ENCODE measurements at regions not wholly inside any gene's neighbourhood (a gene's known extent, or its start where the extent isn't known, plus 50 kb on each side); places are given as distances from the start of the nearest gene placed in this dataset.

DNA sequence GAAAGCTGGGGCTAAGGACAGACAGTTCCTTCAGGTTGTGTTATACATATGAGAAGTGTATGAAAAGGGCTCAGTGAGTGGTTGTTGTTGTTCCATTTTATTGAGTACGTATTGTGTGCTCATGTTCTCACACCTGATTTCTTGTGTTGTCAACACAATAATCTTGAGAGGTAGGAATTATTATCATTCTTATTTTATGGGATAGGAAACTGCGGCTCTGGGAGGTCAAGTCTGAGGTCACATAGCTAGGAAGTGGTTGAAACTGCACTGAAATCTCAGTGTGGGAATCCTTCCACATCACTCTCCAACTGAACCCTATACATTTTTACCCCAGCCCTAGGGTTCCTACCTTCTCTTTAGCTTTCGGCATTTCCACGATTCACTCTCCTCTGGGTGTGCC lies 124.2 kb upstream of the CXCR4 start:
- Mint-ChIP-seq H3K36me3 (ENCODE audit: low read depth) (peaks cover 6% of the 10 kb centered on the region), H3K27ac (peak overlapping the region; percentile 82), H3K27me3 (ENCODE audit: low read depth) (no peaks in the 10 kb centered on the region), H3K4me1 (ENCODE audit: low read depth) (peaks cover 46% of the 10 kb centered on the region), H3K4me3 (no peak overlapping the region), H3K9me3 (no peaks in the 10 kb centered on the region)
- no peak for DNase-seq (ENCODE audit: low spot score)

- DNase-seq (ENCODE audit: low spot score), result no peak
- H3K9me3 Mint-ChIP-seq, result no peaks in the 10 kb centered on the region
- H3K4me3 Mint-ChIP-seq, result peak overlapping the region; percentile 56
- peak overlapping the region; percentile 90 for H3K27ac Mint-ChIP-seq
- peaks cover 52% of the 10 kb centered on the region for H3K4me1 Mint-ChIP-seq (ENCODE audit: low read depth)
- no peaks in the 10 kb centered on the region for H3K27me3 Mint-ChIP-seq (ENCODE audit: low read depth)
- peaks cover 6% of the 10 kb centered on the region for H3K36me3 Mint-ChIP-seq (ENCODE audit: low read depth)
Observed at GRCh38 chr2:136239079-136239685, 121.2 kb upstream of the CXCR4 start.

DNA sequence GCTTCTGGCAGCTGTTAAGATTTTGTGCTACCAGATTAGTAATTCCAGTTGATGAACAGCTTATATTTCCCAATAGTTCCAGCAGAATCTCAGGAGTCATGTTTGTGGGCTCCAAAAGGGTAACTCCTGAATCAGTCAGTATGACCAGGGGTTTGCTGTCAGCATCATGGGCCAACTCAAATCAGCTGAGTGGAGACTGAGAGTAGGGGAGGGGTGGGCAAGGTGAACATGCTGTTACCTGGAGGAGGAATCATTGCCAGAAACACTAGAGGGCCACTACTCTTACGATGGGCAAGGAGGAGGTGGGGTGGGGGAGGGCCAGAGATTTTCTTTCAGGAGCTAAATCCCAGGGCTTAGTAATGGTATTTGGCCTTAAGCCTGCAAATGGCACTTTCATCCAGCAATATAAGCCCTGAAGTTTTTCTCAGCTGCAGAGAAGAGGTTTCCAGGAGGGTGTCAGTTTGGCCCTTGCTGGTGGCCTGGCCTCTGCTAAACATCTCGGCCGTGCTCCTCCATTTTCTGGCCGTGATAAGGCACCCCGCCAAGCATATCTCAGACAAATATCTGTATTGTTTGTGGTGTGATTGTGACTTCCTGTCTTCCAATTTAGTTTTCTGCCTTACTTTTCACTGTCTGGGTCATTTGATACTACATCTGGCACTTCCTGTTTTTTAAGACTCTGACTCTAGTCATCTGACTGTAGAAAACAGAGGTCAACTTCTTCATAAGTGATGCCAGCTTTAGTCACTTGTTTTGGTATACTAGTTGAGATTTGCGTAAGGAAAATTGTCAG lies 120.5 kb upstream of the CXCR4 start:
- peak; percentile 41 for DNase-seq (ENCODE audit: low spot score)
- no peaks in the 10 kb centered on the region for H3K9me3 Mint-ChIP-seq
- H3K4me1 Mint-ChIP-seq (ENCODE audit: low read depth), result peaks cover 54% of the 10 kb centered on the region
- H3K36me3 Mint-ChIP-seq (ENCODE audit: low read depth), result peaks cover 6% of the 10 kb centered on the region
- H3K27ac Mint-ChIP-seq, result peak overlapping the region; percentile 90
- no peaks in the 10 kb centered on the region for H3K27me3 Mint-ChIP-seq (ENCODE audit: low read depth)
- H3K4me3 Mint-ChIP-seq, result peak overlapping the region; percentile 56

DNA sequence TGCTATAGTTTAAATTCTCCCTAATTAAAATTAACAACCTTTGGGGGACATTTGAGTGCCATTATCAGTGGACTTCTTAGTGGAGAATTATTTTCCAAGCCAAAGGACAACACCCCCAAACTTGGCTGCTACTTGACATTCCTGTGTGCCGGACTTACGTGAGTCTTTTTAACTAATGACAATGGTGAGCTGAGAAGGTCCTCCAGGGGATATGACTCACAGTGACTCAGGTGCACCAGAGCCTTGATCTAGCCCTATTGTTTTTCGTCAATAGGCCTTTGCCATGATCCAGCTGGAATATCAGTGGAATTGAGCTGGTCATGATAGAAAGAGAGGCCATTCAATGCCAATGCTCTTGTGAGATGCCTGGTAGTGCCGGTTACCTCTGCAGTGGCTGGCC lies 118.1 kb upstream of the CXCR4 start:
- peaks cover 3% of the 10 kb centered on the region for H3K27me3 Mint-ChIP-seq (ENCODE audit: low read depth)
- no peak overlapping the region for H3K4me3 Mint-ChIP-seq
- H3K27ac Mint-ChIP-seq, result no peak overlapping the region
- DNase-seq (ENCODE audit: low spot score), result no peak
- peaks cover 6% of the 10 kb centered on the region for H3K36me3 Mint-ChIP-seq (ENCODE audit: low read depth)
- peaks cover 39% of the 10 kb centered on the region for H3K4me1 Mint-ChIP-seq (ENCODE audit: low read depth)
- no peaks in the 10 kb centered on the region for H3K9me3 Mint-ChIP-seq

GRCh38 chr2:136235546-136235945 lies 117.6 kb upstream of the CXCR4 start:
- H3K4me3 Mint-ChIP-seq, result no peak overlapping the region
- H3K4me1 Mint-ChIP-seq (ENCODE audit: low read depth), result peaks cover 38% of the 10 kb centered on the region
- no peak for DNase-seq (ENCODE audit: low spot score)
- H3K36me3 Mint-ChIP-seq (ENCODE audit: low read depth), result peaks cover 5% of the 10 kb centered on the region
- no peak overlapping the region for H3K27ac Mint-ChIP-seq
- peaks cover 6% of the 10 kb centered on the region for H3K27me3 Mint-ChIP-seq (ENCODE audit: low read depth)
- H3K9me3 Mint-ChIP-seq, result no peaks in the 10 kb centered on the region

GRCh38 chr2:136234261-136234660 lies 116.3 kb upstream of the CXCR4 start:
- Mint-ChIP-seq H3K36me3 (ENCODE audit: low read depth) (peaks cover 3% of the 10 kb centered on the region), H3K9me3 (no peaks in the 10 kb centered on the region), H3K27ac (no peak overlapping the region), H3K27me3 (ENCODE audit: low read depth) (peaks cover 12% of the 10 kb centered on the region), H3K4me3 (no peak overlapping the region), H3K4me1 (ENCODE audit: low read depth) (peaks cover 27% of the 10 kb centered on the region)
- no peak for DNase-seq (ENCODE audit: low spot score)

- Mint-ChIP-seq H3K4me1 (ENCODE audit: low read depth) (peaks cover 18% of the 10 kb centered on the region), H3K27me3 (ENCODE audit: low read depth) (peaks cover 18% of the 10 kb centered on the region), H3K36me3 (ENCODE audit: low read depth) (no peaks in the 10 kb centered on the region), H3K4me3 (no peak overlapping the region), H3K9me3 (no peaks in the 10 kb centered on the region), H3K27ac (peak overlapping the region; percentile 6)
- no peak for DNase-seq (ENCODE audit: low spot score)
Observed at GRCh38 chr2:136233298-136233697, 115.3 kb upstream of the CXCR4 start.

DNA sequence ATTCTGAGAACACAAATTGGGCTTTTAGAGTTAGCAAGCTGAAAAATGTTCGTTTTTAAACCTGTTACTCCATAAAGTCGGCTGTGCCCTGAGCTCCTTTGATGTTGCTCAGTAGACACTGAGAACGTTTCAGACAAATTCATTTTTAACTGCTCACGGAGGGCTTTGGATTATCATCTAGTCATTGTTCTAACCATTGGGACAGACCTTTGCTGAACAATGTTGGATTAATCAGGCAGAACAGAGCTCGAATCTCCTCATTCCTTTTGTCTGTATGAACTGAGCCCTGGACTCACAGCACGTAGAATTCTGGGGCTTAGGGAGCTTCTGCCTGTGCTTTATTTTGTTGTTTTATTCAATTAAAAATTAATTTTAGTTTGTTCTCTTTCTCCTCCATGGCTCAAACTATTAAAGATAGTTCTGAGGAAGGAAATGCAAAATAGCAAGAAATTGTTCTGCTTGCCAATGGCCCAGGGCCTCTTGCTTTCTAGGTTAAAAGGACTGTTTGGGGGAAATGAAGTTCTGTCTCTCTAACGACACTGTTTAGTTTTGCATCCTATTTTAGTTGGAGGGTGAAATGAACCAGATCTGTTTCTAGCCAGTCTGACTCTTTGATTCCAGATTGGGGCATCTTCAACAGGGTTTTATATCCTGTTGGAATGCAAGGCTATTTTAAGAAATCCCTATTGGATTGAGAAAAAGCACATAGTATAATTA lies 114.7 kb upstream of the CXCR4 start:
- H3K36me3 Mint-ChIP-seq (ENCODE audit: low read depth), result no peaks in the 10 kb centered on the region
- H3K4me3 Mint-ChIP-seq, result no peak overlapping the region
- no peaks in the 10 kb centered on the region for H3K9me3 Mint-ChIP-seq
- no peak for DNase-seq (ENCODE audit: low spot score)
- H3K4me1 Mint-ChIP-seq (ENCODE audit: low read depth), result peaks cover 11% of the 10 kb centered on the region
- H3K27me3 Mint-ChIP-seq (ENCODE audit: low read depth), result peaks cover 18% of the 10 kb centered on the region
- no peak overlapping the region for H3K27ac Mint-ChIP-seq

GRCh38 chr2:136230464-136230863 lies 112.5 kb upstream of the CXCR4 start:
- Mint-ChIP-seq H3K4me3 (no peak overlapping the region), H3K36me3 (ENCODE audit: low read depth) (no peaks in the 10 kb centered on the region), H3K27me3 (ENCODE audit: low read depth) (peaks cover 18% of the 10 kb centered on the region), H3K9me3 (no peaks in the 10 kb centered on the region), H3K4me1 (ENCODE audit: low read depth) (peaks cover 12% of the 10 kb centered on the region), H3K27ac (no peak overlapping the region)
- DNase-seq (ENCODE audit: low spot score), result no peak

- Mint-ChIP-seq H3K36me3 (ENCODE audit: low read depth) (no peaks in the 10 kb centered on the region), H3K4me1 (ENCODE audit: low read depth) (peaks cover 11% of the 10 kb centered on the region), H3K9me3 (no peaks in the 10 kb centered on the region), H3K27ac (no peak overlapping the region), H3K27me3 (ENCODE audit: low read depth) (peaks cover 18% of the 10 kb centered on the region), H3K4me3 (no peak overlapping the region)
- no peak for DNase-seq (ENCODE audit: low spot score)
Observed at GRCh38 chr2:136226903-136227302, 109.0 kb upstream of the CXCR4 start.

- no peak overlapping the region for H3K4me3 Mint-ChIP-seq
- no peaks in the 10 kb centered on the region for H3K9me3 Mint-ChIP-seq
- DNase-seq (ENCODE audit: low spot score), result no peak
- H3K4me1 Mint-ChIP-seq (ENCODE audit: low read depth), result peaks cover 11% of the 10 kb centered on the region
- H3K27ac Mint-ChIP-seq, result no peak overlapping the region
- H3K27me3 Mint-ChIP-seq (ENCODE audit: low read depth), result peaks cover 16% of the 10 kb centered on the region
- no peaks in the 10 kb centered on the region for H3K36me3 Mint-ChIP-seq (ENCODE audit: low read depth)
Observed at GRCh38 chr2:136225950-136226835, 108.2 kb upstream of the CXCR4 start.

DNA sequence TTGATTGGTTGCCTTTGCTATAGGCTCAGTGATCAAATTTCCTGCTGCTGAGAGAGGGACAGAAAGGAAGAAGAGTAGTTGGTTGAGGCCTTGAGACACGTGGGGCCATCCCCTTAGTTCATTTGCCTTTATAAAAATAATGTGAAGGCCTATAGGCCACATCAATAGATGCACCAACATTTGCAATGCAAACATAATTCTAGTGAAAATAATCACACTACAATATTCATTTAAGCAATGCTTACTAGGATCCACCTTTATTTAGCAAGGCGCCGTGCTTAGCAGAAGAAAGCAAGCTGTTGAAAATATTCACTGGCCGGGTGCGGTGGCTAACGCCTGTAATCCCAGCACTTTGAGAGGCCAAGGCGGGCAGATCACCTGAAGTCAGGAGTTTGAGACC lies 105.3 kb upstream of the CXCR4 start:
- no peaks in the 10 kb centered on the region for H3K27me3 Mint-ChIP-seq (ENCODE audit: low read depth)
- no peak for DNase-seq (ENCODE audit: low spot score)
- H3K4me1 Mint-ChIP-seq (ENCODE audit: low read depth), result peaks cover 11% of the 10 kb centered on the region
- no peaks in the 10 kb centered on the region for H3K36me3 Mint-ChIP-seq (ENCODE audit: low read depth)
- H3K4me3 Mint-ChIP-seq, result no peak overlapping the region
- H3K9me3 Mint-ChIP-seq, result no peaks in the 10 kb centered on the region
- no peak overlapping the region for H3K27ac Mint-ChIP-seq

- no peak overlapping the region for H3K4me3 Mint-ChIP-seq
- DNase-seq (ENCODE audit: low spot score), result no peak
- no peaks in the 10 kb centered on the region for H3K27me3 Mint-ChIP-seq (ENCODE audit: low read depth)
- no peak overlapping the region for H3K27ac Mint-ChIP-seq
- no peaks in the 10 kb centered on the region for H3K36me3 Mint-ChIP-seq (ENCODE audit: low read depth)
- H3K4me1 Mint-ChIP-seq (ENCODE audit: low read depth), result peaks cover 11% of the 10 kb centered on the region
- no peaks in the 10 kb centered on the region for H3K9me3 Mint-ChIP-seq
Observed at GRCh38 chr2:136222862-136223261, 104.9 kb upstream of the CXCR4 start.
